ENCODE measurements at regions not wholly inside any gene's neighbourhood (a gene's known extent, or its start where the extent isn't known, plus 50 kb on each side); places are given as distances from the start of the nearest gene placed in this dataset.

DNA sequence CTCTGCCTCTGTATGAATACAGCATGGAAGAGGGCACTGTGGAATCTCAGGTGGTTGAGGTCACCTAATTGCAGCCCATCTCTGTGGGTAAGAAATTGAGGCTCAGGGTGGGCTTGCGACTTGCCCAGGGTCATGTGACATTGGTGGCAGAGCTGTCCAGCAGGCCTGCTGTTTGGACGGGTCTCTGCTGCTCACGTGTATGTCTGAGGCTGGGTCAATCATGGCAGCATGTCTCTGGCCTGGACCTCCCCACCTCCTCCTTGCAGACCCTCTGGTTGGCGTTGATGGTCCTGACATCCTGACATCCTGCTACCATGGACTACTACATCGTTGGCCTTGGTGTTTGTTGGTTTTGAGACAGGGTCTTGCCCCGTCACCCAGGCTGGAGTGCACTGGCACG is 64.3 kb upstream of the HPCAL1 start:
- no peak overlapping the region for H3K27ac ChIP-seq
- no peak for ATAC-seq
- H3K9me3 ChIP-seq, result no peaks in the 10 kb centered on the region
- H3K4me1 ChIP-seq, result no peaks in the 10 kb centered on the region
- H3K4me3 ChIP-seq, result no peak overlapping the region
- 100% methylated on average over 2 of the region's 7 CpGs; no CpG with 5 or more reads in 1 of the 2 donors for WGBS, 2 donors (ENCODE audit: low coverage in 1 of 2)
- H3K36me3 ChIP-seq, result no peaks in the 10 kb centered on the region
- peaks cover 4% of the 10 kb centered on the region for H3K27me3 ChIP-seq
- TF ChIP-seq POLR2AphosphoS5 (IDR thresholded peaks at IDR 0.05) (no peak), CTCF (IDR thresholded peaks at IDR 0.05) (no peak), POLR2A (IDR thresholded peaks at IDR 0.05) (no peak), EP300 (IDR thresholded peaks at IDR 0.05) (no peak)

DNA sequence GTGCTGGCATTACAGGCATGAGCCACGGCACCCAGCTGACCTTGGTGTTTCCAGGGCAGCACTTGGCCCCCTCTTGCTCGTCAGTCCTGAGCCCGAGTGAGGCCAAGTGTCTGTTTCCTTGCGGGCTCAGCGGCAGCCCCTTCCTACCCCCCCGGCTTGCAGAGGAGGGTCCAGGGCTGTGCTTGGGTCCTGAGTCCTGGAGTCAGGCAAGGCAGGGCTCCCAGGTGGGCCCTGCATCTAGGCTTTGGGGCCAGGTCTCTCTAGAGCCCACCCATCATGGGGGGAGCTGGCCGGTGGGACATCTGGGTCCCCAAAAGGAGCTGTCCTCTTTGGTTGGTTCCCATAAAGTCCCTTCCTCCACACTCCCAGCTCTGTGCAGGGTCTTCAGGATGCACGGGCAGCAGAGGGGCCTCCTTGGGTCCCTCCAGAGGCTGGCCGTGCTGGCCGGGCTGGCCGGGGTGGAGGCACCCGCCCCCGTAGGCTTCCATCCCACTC is 63.7 kb upstream of the HPCAL1 start:
- no peak overlapping the region for H3K4me3 ChIP-seq
- WGBS, 2 donors (ENCODE audit: low coverage in 1 of 2), result no CpG with 5 or more reads among the region's 13 CpGs

GRCh38 chr2:10239561-10239967 is 63.1 kb upstream of the HPCAL1 start:
- Histone ChIP-seq H3K27ac (no peak overlapping the region), H3K4me1 (no peaks in the 10 kb centered on the region), H3K36me3 (no peaks in the 10 kb centered on the region), H3K9me3 (no peaks in the 10 kb centered on the region), H3K27me3 (peaks cover 4% of the 10 kb centered on the region), H3K4me3 (no peak overlapping the region)
- no peak for ATAC-seq
- TF ChIP-seq EP300 (IDR thresholded peaks at IDR 0.05) (no peak), CTCF (IDR thresholded peaks at IDR 0.05) (no peak), POLR2AphosphoS5 (IDR thresholded peaks at IDR 0.05) (no peak), POLR2A (IDR thresholded peaks at IDR 0.05) (no peak)
- WGBS, 2 donors (ENCODE audit: low coverage in 1 of 2), result 92% methylated on average over 2 of the region's 14 CpGs; no CpG with 5 or more reads in 1 of the 2 donors

More for the DNA sequence above, 63.7 kb upstream of the HPCAL1 start:
- no peaks in the 10 kb centered on the region for H3K36me3 ChIP-seq
- no peaks in the 10 kb centered on the region for H3K4me1 ChIP-seq
- ATAC-seq, result no peak
- no peaks in the 10 kb centered on the region for H3K9me3 ChIP-seq
- no peak for TF ChIP-seq CTCF (IDR thresholded peaks at IDR 0.05)
- no peak overlapping the region for H3K27ac ChIP-seq
- peaks cover 4% of the 10 kb centered on the region for H3K27me3 ChIP-seq

DNA sequence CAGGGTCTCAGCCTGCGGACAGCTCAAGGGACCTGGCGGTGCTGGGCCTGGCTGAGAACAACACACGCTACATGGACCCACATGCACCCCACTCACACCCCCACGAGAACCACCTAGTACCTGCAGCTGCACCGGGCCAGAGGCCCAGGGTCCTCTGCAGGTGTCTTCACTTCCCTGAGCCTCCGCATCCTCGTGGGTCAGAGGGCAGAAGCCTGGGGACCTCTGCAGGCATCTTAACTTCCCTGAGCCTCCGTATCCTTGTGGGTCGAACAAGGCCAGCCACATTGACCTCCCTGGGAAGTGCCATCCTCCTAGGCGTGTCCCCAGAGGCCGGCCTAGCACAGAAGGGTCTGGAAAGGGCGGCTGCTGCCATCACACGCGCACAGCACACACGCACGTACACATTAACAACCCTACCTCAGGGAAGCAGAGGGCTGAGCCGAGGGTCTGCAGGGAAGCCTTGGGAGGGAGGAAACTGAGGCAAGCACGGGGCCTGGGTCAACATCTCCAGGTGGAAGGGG is 62.5 kb upstream of the HPCAL1 start:
- no peak for TF ChIP-seq EP300 (IDR thresholded peaks at IDR 0.05)
- ATAC-seq, result no peak
- Histone ChIP-seq H3K36me3 (no peaks in the 10 kb centered on the region), H3K27ac (no peak overlapping the region), H3K4me3 (no peak overlapping the region), H3K4me1 (no peaks in the 10 kb centered on the region), H3K9me3 (no peaks in the 10 kb centered on the region), H3K27me3 (peaks cover 4% of the 10 kb centered on the region)
- 90% methylated on average over 2 of the region's 18 CpGs; no CpG with 5 or more reads in 1 of the 2 donors for WGBS, 2 donors (ENCODE audit: low coverage in 1 of 2)

- WGBS, 2 donors (ENCODE audit: low coverage in 1 of 2), result 83% methylated on average over 10 of the region's 21 CpGs; no CpG with 5 or more reads in 1 of the 2 donors
- ATAC-seq, result no peak
- TF ChIP-seq EP300 (IDR thresholded peaks at IDR 0.05) (no peak), CTCF (IDR thresholded peaks at IDR 0.05) (no peak), POLR2A (IDR thresholded peaks at IDR 0.05) (no peak), POLR2AphosphoS5 (IDR thresholded peaks at IDR 0.05) (no peak)
These were observed 61.6 kb upstream of the HPCAL1 start for GRCh38 chr2:10240911-10241610.

More at GRCh38 chr2:10240911-10241610, 61.6 kb upstream of the HPCAL1 start:
- Histone ChIP-seq H3K9me3 (no peaks in the 10 kb centered on the region), H3K27me3 (peaks cover 4% of the 10 kb centered on the region), H3K36me3 (no peaks in the 10 kb centered on the region), H3K27ac (no peak overlapping the region), H3K4me1 (no peaks in the 10 kb centered on the region), H3K4me3 (no peak overlapping the region)
